ENCODE measurements at regions not wholly inside any gene's neighbourhood (a gene's known extent, or its start where the extent isn't known, plus 50 kb on each side); places are given as distances from the start of the nearest gene placed in this dataset.

DNA sequence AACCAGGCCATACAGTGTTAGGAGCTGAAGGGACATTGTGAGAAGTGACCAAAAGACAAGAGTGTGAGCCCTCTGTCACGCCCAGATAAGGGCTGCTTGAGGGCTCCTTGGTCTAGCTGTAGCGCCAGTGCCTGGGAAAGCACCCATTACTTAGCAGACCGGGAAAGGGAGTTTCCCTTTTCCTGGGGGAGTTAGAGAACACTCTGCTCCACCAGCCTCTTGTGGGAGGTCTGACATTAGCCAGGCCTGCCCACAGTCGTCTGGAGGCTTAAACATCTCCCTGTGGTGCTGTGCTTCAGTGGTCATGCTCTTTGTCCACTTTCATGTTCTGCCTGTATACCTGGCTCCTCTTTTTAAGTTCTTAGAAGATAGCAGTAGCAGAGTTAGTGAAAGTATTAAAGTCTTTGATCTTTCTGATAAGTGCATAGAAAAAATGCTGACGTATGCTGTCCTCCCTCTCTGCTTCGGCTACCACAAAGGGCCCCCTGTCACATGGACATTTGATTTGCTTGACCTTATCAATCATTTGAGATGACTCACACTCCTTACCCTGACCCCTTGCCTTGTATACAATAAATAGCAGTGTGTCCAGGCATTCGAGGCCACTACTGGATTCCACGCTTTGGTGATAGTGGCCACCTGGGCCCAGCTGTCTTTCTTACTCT, 201.5 kb upstream of the ECI2 start:
- TF ChIP-seq, protein P1, sequence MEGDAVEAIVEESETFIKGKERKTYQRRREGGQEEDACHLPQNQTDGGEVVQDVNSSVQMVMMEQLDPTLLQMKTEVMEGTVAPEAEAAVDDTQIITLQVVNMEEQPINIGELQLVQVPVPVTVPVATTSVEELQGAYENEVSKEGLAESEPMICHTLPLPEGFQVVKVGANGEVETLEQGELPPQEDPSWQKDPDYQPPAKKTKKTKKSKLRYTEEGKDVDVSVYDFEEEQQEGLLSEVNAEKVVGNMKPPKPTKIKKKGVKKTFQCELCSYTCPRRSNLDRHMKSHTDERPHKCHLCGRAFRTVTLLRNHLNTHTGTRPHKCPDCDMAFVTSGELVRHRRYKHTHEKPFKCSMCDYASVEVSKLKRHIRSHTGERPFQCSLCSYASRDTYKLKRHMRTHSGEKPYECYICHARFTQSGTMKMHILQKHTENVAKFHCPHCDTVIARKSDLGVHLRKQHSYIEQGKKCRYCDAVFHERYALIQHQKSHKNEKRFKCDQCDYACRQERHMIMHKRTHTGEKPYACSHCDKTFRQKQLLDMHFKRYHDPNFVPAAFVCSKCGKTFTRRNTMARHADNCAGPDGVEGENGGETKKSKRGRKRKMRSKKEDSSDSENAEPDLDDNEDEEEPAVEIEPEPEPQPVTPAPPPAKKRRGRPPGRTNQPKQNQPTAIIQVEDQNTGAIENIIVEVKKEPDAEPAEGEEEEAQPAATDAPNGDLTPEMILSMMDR (IDR thresholded peaks at IDR 0.05) = no peak
- TF ChIP-seq POLR2AphosphoS5 (IDR thresholded peaks at IDR 0.05) (no peak), EP300 (IDR thresholded peaks at IDR 0.05) (no peak)
